ENCODE measurements at regions not wholly inside any gene's neighbourhood (a gene's known extent, or its start where the extent isn't known, plus 50 kb on each side); places are given as distances from the start of the nearest gene placed in this dataset.

- no peak for DNase-seq
These were observed 89.9 kb upstream of the RORA start for GRCh38 chr15:61318802-61319525.

DNA sequence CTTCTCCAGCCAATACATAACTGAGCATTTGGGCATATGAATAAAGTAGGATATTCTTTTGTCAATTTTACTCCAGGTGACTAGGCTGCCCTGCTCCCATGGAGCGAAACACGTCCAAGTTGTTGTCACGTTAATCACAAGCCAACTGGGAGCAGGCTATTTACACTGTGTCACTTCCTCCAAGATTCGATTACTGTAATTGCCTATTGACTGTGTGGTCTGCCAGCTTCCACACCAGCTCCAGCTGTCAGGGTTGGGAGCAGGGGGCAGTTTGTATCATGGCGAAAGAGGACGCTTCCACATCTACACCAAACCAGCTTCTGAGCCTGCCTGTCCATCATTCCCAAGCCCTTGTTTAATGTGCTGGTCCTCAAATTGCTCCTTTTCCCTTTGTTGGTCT, 89.2 kb upstream of the RORA start:
- DNase-seq: no peak

GRCh38 chr15:61315471-61315870, 86.4 kb upstream of the RORA start:
- DNase-seq: no peak

- DNase-seq: no peak
These were observed 85.3 kb upstream of the RORA start for GRCh38 chr15:61314427-61314826.

- DNase-seq: no peak
These were observed 80.5 kb upstream of the RORA start for GRCh38 chr15:61309617-61310016.

GRCh38 chr15:61309031-61309511, 80.0 kb upstream of the RORA start:
- no peak for DNase-seq

GRCh38 chr15:61308437-61308836, 79.3 kb upstream of the RORA start:
- no peak for DNase-seq

DNA sequence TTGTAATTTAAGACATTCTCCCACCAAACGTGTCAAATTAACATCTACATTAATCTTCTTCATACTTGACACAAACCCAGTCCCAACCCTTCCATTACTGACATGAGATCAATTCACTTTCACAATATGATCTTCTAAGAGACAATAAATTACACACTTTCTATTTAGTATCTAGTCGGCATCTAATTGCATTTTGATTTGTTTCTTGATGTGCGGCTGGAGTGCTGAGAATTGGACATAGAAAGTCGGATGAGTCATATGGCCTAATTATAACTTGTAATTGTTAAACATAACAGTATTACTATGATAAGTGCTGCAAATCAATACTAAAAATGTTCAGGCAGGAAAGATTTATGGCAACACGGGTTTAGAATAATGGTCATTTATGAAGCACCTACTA, 78.4 kb upstream of the RORA start:
- DNase-seq: no peak

GRCh38 chr15:61301701-61302100, 72.6 kb upstream of the RORA start:
- no peak for DNase-seq

GRCh38 chr15:61299075-61299763, 70.1 kb upstream of the RORA start:
- DNase-seq: no peak

DNA sequence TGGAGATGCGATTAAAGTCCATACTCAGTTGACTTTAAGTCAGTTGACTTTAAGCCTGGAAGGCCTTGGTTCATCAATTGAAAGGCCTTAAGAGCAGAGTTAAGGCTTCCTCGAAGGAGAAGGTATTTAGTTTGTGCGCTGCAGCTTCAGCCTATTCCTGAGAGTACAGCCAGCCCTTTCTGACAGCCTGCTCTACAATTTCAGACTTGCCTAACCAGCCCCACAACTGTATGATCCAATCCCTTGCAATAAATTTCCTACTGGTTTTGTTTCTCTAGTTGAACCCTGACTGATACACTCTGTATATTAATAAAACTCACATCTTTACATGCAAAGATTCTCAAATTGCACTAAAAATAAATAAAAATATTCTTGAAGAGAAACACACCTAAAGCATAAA, 66.1 kb upstream of the RORA start:
- no peak for DNase-seq

- no peak for DNase-seq
These were observed 53.6 kb upstream of the RORA start for GRCh38 chr15:61282661-61283060.

- no peak for DNase-seq
These were observed 52.2 kb upstream of the RORA start for GRCh38 chr15:61281328-61281727.
